Fibroblast of villous mesenchyme (primary cell): ENCODE measurements at regions not wholly inside any gene's neighbourhood (a gene's known extent, or its start where the extent isn't known, plus 50 kb on each side); places are given as distances from the start of the nearest gene placed in this dataset.
A peak's percentile ranks its signal among the peaks of the same experiment; 100 is the strongest.

ENCODE experiments used
- DNase-seq: peaks from one replicate; pipeline ENCODE4 v3.0.0-alpha.2; 2010; ENCODE audit warnings: low read depth
- H3K4me3 ChIP-seq: 2 replicates; pipeline ENCODE4 v1.5.1; 2011; ENCODE audit warnings: low read depth, mild to moderate bottlenecking, low read length
- TF ChIP-seq, protein P1 (sequence below): IDR thresholded peaks from 2 replicates; pipeline ENCODE4 v1.5.1; 2012; ENCODE audit warnings: low read depth, mild to moderate bottlenecking, low read length; ENCODE audit not compliant: insufficient read depth

- DNase-seq, result peak; percentile 39
- no peak overlapping the region for H3K4me3 ChIP-seq
- TF ChIP-seq, protein P1, sequence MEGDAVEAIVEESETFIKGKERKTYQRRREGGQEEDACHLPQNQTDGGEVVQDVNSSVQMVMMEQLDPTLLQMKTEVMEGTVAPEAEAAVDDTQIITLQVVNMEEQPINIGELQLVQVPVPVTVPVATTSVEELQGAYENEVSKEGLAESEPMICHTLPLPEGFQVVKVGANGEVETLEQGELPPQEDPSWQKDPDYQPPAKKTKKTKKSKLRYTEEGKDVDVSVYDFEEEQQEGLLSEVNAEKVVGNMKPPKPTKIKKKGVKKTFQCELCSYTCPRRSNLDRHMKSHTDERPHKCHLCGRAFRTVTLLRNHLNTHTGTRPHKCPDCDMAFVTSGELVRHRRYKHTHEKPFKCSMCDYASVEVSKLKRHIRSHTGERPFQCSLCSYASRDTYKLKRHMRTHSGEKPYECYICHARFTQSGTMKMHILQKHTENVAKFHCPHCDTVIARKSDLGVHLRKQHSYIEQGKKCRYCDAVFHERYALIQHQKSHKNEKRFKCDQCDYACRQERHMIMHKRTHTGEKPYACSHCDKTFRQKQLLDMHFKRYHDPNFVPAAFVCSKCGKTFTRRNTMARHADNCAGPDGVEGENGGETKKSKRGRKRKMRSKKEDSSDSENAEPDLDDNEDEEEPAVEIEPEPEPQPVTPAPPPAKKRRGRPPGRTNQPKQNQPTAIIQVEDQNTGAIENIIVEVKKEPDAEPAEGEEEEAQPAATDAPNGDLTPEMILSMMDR, result no peak
Observed at GRCh38 chr4:184896868-184897715, 71.3 kb upstream of the ACSL1 start.

- no peak for DNase-seq
- TF ChIP-seq, protein P1, result no peak
- no peak overlapping the region for H3K4me3 ChIP-seq
Observed at GRCh38 chr4:184897895-184898294, 72.1 kb upstream of the ACSL1 start.

- TF ChIP-seq, protein P1, result no peak
Observed at GRCh38 chr4:184898793-184899192, 73.0 kb upstream of the ACSL1 start.

GRCh38 chr4:184899261-184900134, 73.7 kb upstream of the ACSL1 start:
- TF ChIP-seq, protein P1, result no peak
- H3K4me3 ChIP-seq, result no peak overlapping the region
- DNase-seq, result no peak

More at GRCh38 chr4:184898793-184899192, 73.0 kb upstream of the ACSL1 start:
- H3K4me3 ChIP-seq, result no peak overlapping the region
- no peak for DNase-seq

GRCh38 chr4:184900184-184900583, 74.4 kb upstream of the ACSL1 start:
- no peak for DNase-seq
- H3K4me3 ChIP-seq, result no peak overlapping the region
- TF ChIP-seq, protein P1, result no peak

GRCh38 chr4:184902550-184902949, 76.8 kb upstream of the ACSL1 start:
- H3K4me3 ChIP-seq, result no peak overlapping the region
- DNase-seq, result no peak
- TF ChIP-seq, protein P1, result no peak
